HG02884 (cell line): ENCODE measurements at regions not wholly inside any gene's neighbourhood (a gene's known extent, or its start where the extent isn't known, plus 50 kb on each side); places are given as distances from the start of the nearest gene placed in this dataset.
A peak's percentile ranks its signal among the peaks of the same experiment; 100 is the strongest.
"Not testable (repeated sequence)": the region's sequence is repeated elsewhere in the genome, so short reads cannot be mapped to it uniquely, and the experiment has no call there.

Experiments used
- ATAC-seq: cut with Tn5 transposase; IDR thresholded peaks from one replicate; pipeline ENCODE4 v1.9.1; 2021; ENCODE audit warnings: mild to moderate bottlenecking, moderate library complexity; ENCODE audit not compliant: unreplicated experiment

DNA sequence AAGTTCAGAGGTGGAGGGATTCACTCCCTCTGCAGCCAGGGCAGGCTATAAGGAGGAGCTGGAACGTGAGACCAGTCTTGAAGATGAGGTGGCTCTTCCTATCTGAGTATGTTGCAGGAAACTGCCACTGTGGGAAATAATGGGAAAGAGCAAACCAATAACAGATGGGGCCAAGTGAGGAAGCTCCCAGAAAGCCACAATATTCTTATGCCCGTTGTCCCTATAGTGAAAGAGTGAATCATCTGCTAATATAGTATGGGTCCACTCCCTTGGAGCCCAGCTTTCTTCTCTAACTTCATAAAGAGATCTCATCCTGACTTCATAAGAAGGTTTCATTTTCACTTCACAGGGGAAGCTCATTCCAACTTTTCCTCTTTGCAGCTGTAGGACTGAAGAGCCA, 206.4 kb downstream of the BLID start:
- ATAC-seq = no peak

DNA sequence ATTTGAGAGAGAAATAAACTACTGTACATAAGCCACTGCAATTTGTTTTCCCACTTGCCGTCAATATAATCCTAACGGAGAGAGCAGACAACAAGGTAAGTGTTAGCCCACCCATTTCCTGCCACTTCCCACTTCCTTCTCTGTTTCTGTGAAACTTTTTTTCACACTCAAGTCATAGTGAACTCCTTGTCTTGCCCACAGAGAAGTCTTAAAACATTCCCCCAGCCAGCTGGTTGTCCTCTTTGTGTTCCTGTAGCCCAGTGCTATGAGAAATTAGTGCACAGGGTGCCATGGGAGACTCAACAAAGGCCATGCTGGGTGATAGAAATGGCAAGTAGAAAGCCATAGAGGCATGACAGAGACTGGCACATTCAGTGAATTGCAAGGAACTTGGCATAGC, 208.6 kb downstream of the BLID start:
- ATAC-seq = no peak

DNA sequence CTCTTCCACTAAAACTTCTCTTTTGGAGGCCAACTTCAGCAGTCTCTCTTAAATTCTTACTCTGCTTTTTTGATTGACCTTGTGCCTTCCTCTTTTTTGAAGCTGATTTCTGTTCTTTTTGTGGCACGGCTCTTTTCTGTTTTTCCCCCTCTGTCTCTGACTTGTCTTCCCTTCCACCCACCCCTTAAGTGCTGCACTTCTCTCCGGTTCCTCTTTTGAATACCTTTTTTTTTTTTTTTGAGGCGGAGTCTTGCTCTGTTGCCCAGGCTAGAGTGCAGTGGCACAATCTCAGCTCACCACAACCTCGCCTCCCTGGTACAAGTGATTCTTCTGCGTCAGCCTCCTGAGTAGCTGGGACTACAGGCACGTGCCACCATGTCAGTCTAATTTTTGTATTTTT, 211.9 kb downstream of the BLID start:
- peak; percentile 50 for ATAC-seq

DNA sequence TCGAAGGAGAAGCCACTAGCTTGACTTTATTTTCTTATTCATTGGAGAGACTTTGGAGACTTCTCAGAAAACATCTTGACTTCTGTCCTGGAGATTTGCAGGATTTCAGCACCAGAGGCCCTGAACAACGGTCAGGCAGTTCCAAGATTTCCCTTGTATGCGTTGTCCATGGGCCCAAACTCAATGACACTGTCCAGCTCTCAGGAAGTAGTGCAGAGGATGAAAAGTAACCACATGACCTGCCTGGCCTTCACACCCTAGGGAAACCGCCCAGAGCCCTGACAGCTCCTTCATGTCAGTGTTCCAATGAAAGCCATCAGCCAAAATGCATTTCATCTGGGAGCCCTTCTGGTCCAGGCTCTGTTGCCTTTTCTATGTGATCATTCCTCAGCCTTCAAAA, 214.1 kb downstream of the BLID start:
- no peak for ATAC-seq

DNA sequence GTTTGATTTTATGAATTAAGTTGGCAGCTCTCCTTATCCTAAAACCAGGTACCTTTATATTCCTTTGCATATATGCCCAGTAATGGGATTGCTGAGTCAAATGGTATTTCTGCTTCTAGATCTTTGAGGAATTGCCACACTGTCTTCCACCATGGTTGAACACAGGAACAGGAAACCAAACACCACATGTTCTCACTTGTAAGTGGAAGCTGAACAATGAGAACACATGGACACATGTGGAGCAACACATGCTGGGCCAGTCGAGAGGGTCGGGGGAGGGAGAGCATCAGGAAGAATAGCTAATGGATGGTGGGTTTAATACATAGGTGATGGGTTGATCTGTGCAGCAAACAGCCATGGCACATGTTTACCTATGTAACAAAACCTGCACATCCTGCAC, 214.6 kb downstream of the BLID start:
- not testable (repeated sequence) for ATAC-seq

DNA sequence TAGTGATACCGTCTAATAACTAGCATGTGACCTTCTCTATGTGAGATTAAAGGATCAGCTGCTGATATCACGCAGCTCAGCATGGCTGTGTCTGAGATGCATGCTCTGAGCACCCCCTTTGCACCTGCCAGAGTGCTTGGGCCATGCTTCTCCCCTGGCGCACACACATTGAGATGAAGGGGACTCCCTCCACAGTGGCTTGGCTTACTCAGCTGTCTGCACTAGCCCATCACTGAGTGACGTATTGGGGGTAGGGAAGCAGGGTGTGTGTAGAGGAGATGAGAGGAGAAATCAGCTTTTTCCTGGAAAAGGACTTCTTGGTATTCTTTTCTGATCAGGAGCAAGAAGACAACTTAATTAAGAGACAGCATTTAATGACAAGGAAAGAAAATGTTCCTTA, 216.5 kb downstream of the BLID start:
- ATAC-seq = no peak

DNA sequence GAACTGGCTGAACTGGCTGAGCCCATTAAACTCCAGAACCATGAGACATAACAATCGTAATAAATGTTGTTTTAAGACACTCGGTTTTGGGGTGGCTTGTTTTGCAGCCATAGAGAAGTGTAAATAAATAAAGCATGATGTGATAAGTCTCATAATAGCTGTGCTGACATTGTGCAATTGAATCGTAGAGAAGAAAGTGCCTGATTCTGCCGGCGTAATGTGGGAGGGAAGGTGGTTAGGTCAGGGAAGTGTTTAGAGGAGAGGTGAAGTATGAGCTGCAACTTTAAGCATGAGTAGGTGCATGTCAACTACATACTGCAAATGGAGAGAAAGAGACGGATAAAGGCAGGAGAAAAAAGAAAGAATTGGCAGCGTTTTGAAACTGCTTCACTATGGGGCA, 217.1 kb downstream of the BLID start:
- no peak for ATAC-seq

DNA sequence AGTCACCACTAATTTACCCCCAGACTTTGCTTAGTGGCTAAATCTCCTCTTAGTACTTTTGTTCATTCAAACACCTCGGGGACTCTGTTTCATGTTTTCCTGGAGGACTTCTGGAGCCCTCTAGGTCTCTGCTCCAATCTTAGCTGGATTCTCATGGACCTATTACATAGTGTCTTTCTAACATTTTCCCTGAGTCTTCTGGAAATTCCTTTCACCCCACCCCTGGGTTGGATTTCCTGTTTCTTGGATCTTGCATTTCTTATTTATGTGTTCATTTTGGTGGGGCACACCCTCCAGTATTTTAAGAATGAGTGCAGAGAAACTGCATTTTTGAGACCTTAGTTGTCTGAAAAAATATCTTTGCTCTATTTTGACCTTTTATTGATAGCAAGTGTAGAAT, 220.1 kb downstream of the BLID start:
- no peak for ATAC-seq

DNA sequence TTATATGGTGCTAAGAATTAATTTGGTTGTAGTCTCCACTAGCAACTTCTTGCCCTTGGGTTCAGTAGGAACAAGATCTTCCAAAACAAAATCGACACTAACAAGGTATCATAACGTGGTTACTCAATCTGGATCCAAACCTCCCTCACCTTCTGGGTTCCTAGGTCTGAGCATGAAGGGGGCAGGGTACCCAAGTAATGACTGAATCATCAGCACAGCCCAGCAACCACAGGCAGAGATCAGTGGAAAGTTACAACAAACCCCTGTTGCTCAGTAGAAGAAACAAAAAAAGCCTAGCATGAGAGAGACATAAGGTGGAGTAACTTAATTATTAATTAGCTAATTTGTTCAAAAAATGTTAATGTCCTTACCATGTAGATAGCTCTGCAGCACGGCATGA, 221.4 kb downstream of the BLID start:
- ATAC-seq = no peak

DNA sequence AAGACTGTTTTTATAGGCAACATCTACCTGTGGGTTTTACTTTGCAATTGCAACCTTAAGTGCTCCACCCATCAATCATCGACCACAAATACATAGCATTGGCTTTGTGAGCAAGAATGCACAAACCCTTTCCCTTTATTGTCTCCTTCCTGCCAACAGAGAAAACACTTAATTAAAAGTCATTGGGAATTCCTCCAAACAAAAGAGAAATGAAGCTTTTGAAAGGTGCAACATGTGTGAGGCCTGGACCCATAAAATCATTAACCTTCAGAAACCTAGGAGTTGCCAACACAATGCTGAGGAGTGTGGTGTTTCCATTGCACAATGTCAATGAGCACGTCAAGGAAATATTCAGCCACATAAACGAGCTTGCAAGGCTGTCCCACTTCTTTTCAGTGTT, 223.2 kb downstream of the BLID start:
- ATAC-seq = no peak

DNA sequence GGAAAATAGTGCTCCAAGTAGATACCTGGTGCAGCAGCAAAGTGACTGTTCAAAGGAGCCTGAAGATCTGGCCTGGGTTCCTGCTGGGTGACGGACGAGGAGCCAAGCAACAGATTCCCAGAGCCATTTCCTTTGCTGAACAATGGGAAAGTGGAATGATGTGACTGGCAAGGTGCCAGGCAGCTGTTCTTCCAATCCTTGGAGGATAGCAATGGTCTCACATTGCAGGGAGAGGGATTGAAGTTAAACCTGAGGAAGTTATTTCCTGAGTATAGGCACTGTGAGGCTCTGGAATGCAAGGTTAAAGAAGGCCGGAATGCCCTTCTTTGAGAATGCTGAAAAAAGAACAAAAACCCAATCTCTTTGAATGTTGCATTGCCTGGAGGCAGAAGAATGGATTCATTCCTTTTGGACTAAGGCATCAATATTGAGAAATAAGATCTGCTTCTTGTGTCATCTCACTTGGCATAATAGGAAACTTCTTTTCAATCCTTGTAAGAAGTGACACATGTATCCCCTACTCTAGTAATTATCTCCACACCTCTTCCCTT, 223.8 kb downstream of the BLID start:
- no peak for ATAC-seq

DNA sequence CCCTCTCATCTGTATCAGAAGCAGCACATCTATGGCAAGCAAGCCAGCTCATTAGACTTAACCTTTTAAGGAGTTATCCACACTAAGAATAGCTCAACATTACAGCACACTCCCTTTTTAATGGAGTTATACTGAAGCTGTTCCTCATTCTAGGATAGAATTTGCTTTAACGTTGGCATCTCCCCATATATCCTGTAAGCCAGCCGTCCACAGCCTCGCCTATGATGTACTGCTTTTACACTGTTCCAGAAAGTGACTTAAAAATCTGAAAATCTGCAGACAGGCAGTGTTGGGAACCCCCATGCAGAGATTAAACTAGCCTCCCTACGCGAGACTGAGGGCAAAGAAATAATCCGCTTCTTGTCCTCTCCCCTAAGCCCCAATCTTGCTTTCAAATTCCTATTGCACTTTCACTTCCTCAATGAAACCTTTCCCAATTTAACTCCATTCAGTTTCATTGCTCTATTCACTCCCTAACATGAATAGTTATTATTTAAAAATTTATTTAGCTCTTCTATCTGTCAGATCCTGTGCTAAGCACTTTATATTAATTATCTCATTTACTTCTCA, 225.0 kb downstream of the BLID start:
- no peak for ATAC-seq

DNA sequence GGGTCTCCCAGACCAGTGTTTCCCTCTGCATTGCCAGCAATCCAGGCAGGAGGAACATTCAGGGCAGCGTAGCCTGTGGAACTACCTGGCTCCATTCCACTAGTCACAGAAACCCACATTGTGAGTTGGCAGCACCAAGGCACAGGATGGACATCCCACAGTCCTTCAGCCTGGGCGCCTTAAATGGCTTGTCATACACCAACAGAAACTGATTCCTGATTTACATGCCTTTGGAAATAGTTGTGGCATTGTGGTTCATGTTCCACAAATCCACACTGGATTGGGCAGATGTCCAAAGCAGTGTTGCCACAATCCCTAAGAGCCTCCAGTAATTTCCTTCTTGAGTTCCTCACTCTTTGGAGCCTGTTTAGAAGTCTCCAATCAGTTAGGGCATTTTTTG, 225.6 kb downstream of the BLID start:
- no peak for ATAC-seq

DNA sequence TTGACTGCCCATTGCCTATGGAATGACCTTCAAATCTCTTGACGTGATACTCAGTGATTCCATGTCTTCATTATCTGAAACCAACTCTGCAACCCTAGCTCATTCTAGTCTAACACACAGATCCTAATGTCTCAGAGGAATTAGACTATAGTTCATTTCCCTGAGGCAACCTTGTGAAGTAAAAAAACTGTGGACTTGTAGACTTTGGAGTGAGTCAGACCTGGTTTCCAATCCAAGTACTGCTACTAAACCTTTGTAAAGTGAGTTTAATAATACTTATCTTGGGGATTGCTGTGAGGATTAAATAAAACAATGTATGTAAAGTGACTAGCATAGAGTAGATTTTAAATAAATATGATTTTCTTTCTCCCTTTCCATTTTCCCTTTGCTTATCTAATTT, 226.1 kb downstream of the BLID start:
- ATAC-seq = no peak

DNA sequence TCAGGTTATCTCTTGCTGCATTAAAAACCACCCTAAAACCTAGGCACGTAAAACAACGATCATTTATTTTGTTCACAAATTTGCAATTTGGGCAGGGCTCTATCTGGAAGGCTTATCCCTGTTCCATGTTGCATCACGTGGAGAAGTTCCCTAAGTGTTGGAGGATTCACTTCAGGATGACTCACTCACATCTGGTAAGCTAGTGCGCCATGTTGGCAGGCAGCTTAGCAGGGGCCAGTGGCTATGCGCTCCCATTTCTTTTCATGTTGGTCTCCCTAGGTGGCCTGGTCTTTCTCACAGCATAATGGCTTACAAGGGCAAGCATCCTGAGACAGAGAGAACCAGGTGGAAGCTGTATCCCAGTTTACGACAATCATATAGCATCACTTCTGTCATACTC, 226.8 kb downstream of the BLID start:
- no peak for ATAC-seq

DNA sequence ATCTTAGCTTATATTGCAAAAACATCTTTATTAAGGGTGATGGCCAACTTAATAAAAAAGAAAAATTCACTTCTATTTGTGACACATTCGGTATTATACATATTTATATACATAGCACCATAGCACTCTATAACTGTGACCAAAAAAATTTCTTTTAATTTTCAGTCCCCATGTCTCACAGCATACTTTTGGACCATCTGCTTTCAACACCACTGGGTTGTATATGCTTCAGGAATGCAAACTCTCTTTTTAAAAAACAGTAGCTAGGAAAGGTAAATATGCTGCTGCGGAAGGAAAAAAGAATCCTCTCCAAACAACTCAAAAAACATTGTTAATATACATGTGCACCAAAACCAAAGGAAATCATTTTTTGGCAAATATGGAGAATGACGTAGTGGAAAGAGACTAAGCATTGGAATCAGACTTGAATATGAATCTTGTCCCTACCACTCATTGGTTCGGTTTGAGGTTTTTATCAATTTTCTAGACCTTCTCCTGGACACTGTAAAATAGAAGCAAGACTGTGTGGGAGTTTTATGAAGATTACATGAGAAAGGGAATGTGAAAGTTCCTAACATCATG, 227.9 kb downstream of the BLID start:
- ATAC-seq = no peak

DNA sequence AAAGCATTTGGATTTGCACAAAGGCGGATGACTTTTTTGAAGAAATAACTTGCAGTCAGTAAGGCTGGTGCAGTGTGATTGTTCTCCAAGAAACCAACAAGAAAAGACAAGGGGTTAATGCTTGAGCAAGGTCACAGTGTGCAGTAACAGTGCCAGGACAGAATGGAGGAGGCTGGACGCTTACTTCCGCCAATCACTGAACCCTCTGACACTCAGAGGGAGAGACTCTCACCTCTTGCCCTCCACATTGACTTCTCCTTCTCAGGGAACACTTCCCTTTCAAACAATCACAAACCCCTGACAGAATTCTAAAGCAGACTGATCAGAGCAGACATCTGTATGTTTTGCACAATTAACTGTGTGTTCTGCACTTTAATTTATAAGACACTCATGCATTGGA, 228.4 kb downstream of the BLID start:
- no peak for ATAC-seq

DNA sequence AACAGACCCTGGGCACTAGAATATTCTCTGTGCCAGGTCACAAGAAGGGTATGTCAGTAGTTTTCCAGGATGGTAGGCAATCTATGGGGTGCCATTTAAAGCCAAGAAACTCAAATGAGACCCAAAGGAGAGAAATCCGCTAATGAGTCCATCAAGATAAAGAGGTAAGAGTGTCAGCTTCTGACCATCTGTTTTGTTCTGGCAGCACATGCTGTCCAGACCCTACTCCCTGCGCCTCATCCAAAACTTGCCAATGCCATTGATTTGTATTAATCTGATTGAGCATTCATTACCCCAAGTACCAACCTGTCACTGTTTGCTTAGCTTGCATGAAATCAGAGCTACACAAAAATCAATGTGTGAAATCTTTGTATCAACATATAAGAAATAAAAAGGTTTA, 229.0 kb downstream of the BLID start:
- no peak for ATAC-seq

DNA sequence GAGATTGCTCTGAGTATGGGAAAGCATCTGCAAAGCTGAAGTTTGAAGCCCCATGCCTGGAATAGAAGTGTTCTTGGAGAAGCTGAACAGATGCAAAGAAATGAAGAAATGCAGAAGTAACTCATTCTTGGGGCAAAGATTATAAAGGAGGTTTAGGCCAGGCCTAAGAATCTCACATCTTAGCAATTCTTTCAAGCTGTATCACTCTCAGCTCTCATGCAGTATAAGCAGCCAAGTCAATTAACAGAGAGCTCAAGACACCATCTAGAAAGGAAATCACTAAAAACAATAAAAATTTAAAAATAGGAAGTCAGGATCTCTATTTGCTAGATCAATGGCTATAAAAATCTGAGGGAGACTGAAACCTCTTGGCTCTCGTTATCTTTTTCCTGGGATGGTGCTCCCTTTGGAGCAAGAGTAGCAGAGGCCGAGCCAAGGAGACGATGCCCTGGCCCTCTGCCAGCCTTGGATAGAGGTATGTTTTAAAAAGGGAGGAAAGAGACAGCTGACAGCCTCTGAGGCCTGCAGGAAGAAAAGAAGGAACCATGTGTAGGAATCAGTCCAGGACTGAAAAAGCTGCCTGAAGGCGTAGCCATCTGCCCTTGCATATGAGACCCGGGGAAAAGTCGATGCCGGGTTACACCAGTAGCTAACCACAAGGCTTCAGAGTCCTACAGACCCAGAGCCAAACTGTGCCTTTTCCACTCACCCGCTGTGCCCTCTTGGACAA, 229.8 kb downstream of the BLID start:
- ATAC-seq = no peak

DNA sequence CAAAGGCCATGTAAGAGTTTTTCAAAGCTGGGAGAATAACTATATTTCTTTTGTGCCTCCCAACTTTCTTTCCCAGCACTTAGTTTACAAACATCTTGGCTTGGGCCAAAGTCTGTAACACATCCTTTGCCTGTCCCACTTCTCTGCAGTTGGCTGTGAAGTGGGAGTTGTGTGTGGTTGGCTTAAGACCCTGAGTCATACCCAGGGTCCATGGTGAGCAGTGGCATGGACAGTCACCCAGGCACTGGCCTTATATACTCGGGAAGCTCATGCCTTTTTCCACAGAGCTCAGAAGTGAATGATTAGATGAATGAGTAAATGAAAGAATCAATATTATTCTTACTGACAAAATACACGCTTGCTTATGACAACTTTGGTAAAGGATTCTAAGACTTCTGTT, 231.4 kb downstream of the BLID start:
- no peak for ATAC-seq

DNA sequence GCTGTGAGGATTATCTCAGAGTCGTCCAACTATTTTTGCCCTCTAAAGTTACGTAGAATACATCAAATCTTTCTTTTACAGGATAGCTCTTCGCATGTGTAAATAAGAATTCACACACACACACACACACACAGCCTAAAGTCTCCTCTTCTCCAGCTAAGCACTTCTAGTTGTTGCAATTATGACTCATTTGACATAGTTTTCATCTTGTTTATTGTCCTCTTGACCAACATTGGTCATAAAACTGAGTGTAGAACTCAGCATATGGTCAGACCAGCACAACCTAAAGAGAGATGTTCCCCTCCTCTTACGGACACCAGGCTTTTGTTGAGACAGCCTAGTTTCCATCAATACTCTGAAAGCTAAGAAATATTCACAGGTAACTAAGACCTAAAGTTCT, 234.2 kb downstream of the BLID start:
- no peak for ATAC-seq

DNA sequence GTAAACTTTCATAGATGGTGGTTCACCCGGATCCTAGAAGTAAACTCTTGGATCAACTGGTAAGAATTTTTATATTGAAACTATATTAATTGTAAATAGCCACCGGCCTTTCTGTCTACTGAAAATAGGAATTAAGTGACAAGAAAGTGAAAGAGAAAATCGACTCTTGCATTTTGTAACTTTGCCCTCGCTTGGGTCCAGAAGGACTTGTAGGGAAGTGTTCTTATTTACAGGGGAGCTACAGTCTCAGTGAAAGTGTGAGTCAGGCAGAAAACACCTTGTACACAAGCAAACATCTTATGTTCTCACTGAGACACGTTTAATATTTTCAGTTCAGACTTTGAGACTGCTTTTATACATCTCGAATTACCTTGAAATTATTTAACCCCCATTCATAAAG, 238.9 kb downstream of the BLID start:
- no peak for ATAC-seq
